Neural cell (in vitro differentiated cells): ENCODE measurements at regions not wholly inside any gene's neighbourhood (a gene's known extent, or its start where the extent isn't known, plus 50 kb on each side); places are given as distances from the start of the nearest gene placed in this dataset.

ENCODE experiments used
- H2AFZ ChIP-seq: fragments of 200-600, 300-800 bp; sonication (generic), shearing (Covaris generic); 2 replicates; pipeline ENCODE4 v1.6.0; 2014; ENCODE audit warnings: low read depth, mild to moderate bottlenecking, antibody characterized with exemption, low read length, moderate library complexity
- H3F3A ChIP-seq: fragments of 200-600 bp; shearing (Covaris generic); 2 replicates; pipeline ENCODE4 v1.6.1; 2016; ENCODE audit warnings: mild to moderate bottlenecking, moderate library complexity, mixed read lengths, antibody characterized with exemption, low read length; ENCODE audit not compliant: insufficient read depth, poor library complexity, severe bottlenecking
- H3K27ac ChIP-seq: fragments of 200-600, 300-800 bp; sonication (generic), shearing (Covaris generic); 2 replicates; pipeline ENCODE4 v1.5.1; 2014; ENCODE audit warnings: mild to moderate bottlenecking, low read length, moderate library complexity
- H3K27me3 ChIP-seq: fragments of 300-800, 200-600 bp; sonication (generic), shearing (Covaris generic); 2 replicates; pipeline ENCODE4 v1.6.0; 2014; ENCODE audit warnings: mild to moderate bottlenecking, low read depth, low read length, moderate library complexity; ENCODE audit not compliant: insufficient read depth
- H3K36me3 ChIP-seq: fragments of 300-800, 200-600 bp; sonication (generic), shearing (Covaris generic); 2 replicates; pipeline ENCODE4 v1.5.1; 2014; ENCODE audit warnings: mild to moderate bottlenecking, antibody characterized with exemption, low read length, moderate library complexity; ENCODE audit not compliant: insufficient read depth
- H3K4me2 ChIP-seq: fragments of 300-800, 200-600 bp; sonication (generic), shearing (Covaris generic); 2 replicates; pipeline ENCODE4 v1.6.0; 2014; ENCODE audit warnings: mild to moderate bottlenecking, low read length
- H3K4me3 ChIP-seq: fragments of 300-800, 200-600 bp; sonication (generic), shearing (Covaris generic); 2 replicates; pipeline ENCODE4 v1.5.1; 2014; ENCODE audit warnings: mild to moderate bottlenecking, low read length, moderate library complexity
- H3K79me2 ChIP-seq: fragments of 200-600 bp; shearing (Covaris generic); replicated peaks from 2 replicates; pipeline ENCODE4 v1.6.0; 2014; ENCODE audit warnings: mild to moderate bottlenecking, low read length, moderate library complexity; ENCODE audit not compliant: insufficient read depth
- H3K9ac ChIP-seq: fragments of 300-800, 200-600 bp; sonication (generic), shearing (Covaris generic); 2 replicates; pipeline ENCODE4 v1.6.1; 2016; ENCODE audit warnings: mild to moderate bottlenecking, low read length, mixed read lengths
- H3K9me2 ChIP-seq: fragments of 200-600 bp; shearing (Covaris generic); 2 replicates; pipeline ENCODE4 v1.6.1; 2016; ENCODE audit warnings: mild to moderate bottlenecking, low read length, mixed read lengths; ENCODE audit not compliant: insufficient read depth
- H3K9me3 ChIP-seq: fragments of 200-600, 300-800 bp; sonication (generic), shearing (Covaris generic); 2 replicates; pipeline ENCODE4 v1.6.1; 2016; ENCODE audit warnings: mild to moderate bottlenecking, mixed run types, low read length, moderate library complexity, mixed read lengths
- H4K20me1 ChIP-seq: fragments of 200-600 bp; shearing (Covaris generic); 2 replicates; pipeline ENCODE4 v1.6.1; 2016; ENCODE audit warnings: mild to moderate bottlenecking, mixed run types; ENCODE audit not compliant: insufficient read depth
- EP300 ChIP-seq: fragments of 450-650 bp; conservative IDR thresholded peaks from 2 replicates; pipeline ENCODE4 v1.6.1; 2014; ENCODE audit warnings: antibody characterized with exemption, mild to moderate bottlenecking, moderate library complexity; ENCODE audit not compliant: poor library complexity, severe bottlenecking
- EZH2 ChIP-seq: fragments of 200-600, 300-800 bp; shearing (Covaris generic), sonication (generic); IDR thresholded peaks from 2 replicates; pipeline ENCODE4 v1.6.1; 2014; ENCODE audit warnings: antibody characterized with exemption, low read length, borderline replicate concordance, mild to moderate bottlenecking; ENCODE audit not compliant: insufficient read depth, poor library complexity, severe bottlenecking
- MXI1 ChIP-seq: fragments of 450-650 bp; conservative IDR thresholded peaks from 2 replicates; pipeline ENCODE4 v1.6.1; 2014; ENCODE audit warnings: antibody characterized with exemption, mild to moderate bottlenecking; ENCODE audit not compliant: poor library complexity, severe bottlenecking
- POLR2AphosphoS5 ChIP-seq: IDR thresholded peaks from 2 replicates; pipeline ENCODE4 v1.6.1; 2012
- RAD21 ChIP-seq: fragments of 450-650 bp; conservative IDR thresholded peaks from 2 replicates; pipeline ENCODE4 v1.6.1; 2014; ENCODE audit warnings: antibody characterized with exemption, mild to moderate bottlenecking, moderate library complexity
- SMC3 ChIP-seq: fragments of 450-650 bp; conservative IDR thresholded peaks from 2 replicates; pipeline ENCODE4 v1.6.1; 2014; ENCODE audit warnings: antibody characterized with exemption, mild to moderate bottlenecking, moderate library complexity; ENCODE audit not compliant: poor library complexity
- TAF1 ChIP-seq: IDR thresholded peaks from 2 replicates; pipeline ENCODE4 v1.6.1; 2012; ENCODE audit warnings: low read depth
- TF ChIP-seq, protein P1 (sequence below): fragments of 450-650 bp; IDR thresholded peaks from 2 replicates; pipeline ENCODE4 v1.5.1; 2014; ENCODE audit warnings: antibody characterized with exemption, mild to moderate bottlenecking, moderate library complexity; ENCODE audit not compliant: poor library complexity, severe bottlenecking
- TF ChIP-seq, protein P2 (sequence below): IDR thresholded peaks from 2 replicates; pipeline ENCODE4 v1.6.1; 2012; ENCODE audit warnings: borderline replicate concordance

DNA sequence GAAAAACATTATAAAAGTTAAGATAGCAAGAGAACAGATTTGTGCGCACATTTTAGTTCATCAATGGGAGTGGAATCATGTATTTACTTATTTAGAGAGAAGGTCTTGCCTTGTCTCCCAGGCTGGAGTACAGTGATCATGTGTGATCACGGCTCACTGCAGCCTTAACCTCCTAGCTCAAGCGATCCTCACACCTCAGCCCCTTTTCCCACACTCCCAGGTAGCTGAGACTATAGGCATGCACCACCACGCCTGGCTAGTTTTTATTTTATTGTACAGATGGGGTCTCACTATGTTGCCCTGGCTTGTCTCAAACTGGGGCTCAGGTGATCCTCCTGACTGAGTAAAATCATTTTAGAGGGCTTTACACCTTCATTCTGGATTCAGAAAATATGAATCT, 72.3 kb upstream of the ADGRF1 start:
- Histone ChIP-seq H3K36me3 (no peaks in the 10 kb centered on the region), H2AFZ (no peak overlapping the region), H3K79me2 (no peaks in the 10 kb centered on the region), H3K4me2 (no peak overlapping the region), H3K9me2 (no peaks in the 10 kb centered on the region), H4K20me1 (no peaks in the 10 kb centered on the region), H3F3A (no peaks in the 10 kb centered on the region), H3K27me3 (no peaks in the 10 kb centered on the region), H3K9me3 (no peaks in the 10 kb centered on the region), H3K4me3 (no peak overlapping the region), H3K27ac (no peak overlapping the region), H3K9ac (no peak overlapping the region)
- TF ChIP-seq MXI1 (no peak), POLR2AphosphoS5 (no peak), SMC3 (no peak), EZH2 (no peak), EP300 (no peak)

DNA sequence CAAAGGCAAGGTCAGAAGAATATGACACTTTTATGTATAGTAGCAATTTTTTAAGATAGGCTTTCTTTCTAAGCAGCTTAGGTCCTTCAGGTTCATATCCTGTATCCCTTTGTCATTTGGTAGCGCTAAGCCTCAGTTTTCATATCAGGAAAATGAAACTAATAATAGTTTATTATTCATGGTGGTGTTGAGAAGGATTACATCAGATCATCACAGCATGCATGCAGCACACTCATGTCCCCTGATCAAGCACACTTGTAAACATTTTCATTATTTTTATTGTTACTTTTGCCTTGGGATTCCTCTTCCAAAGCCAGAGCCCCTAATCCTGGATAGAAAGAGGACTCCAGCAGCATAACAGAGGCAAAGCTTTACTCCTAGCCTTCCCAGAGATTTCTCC, 70.2 kb upstream of the ADGRF1 start:
- Histone ChIP-seq H3K27ac (no peak overlapping the region), H3F3A (no peaks in the 10 kb centered on the region), H3K9ac (no peak overlapping the region), H3K4me3 (no peak overlapping the region), H3K4me2 (no peak overlapping the region), H3K9me2 (no peaks in the 10 kb centered on the region), H3K79me2 (no peaks in the 10 kb centered on the region), H4K20me1 (no peaks in the 10 kb centered on the region), H3K36me3 (no peaks in the 10 kb centered on the region), H3K27me3 (no peaks in the 10 kb centered on the region), H3K9me3 (no peaks in the 10 kb centered on the region), H2AFZ (no peak overlapping the region)
- TF ChIP-seq SMC3 (no peak), TAF1 (no peak), EZH2 (no peak), EP300 (no peak), MXI1 (no peak), POLR2AphosphoS5 (no peak), RAD21 (no peak)
- TF ChIP-seq, protein P1, sequence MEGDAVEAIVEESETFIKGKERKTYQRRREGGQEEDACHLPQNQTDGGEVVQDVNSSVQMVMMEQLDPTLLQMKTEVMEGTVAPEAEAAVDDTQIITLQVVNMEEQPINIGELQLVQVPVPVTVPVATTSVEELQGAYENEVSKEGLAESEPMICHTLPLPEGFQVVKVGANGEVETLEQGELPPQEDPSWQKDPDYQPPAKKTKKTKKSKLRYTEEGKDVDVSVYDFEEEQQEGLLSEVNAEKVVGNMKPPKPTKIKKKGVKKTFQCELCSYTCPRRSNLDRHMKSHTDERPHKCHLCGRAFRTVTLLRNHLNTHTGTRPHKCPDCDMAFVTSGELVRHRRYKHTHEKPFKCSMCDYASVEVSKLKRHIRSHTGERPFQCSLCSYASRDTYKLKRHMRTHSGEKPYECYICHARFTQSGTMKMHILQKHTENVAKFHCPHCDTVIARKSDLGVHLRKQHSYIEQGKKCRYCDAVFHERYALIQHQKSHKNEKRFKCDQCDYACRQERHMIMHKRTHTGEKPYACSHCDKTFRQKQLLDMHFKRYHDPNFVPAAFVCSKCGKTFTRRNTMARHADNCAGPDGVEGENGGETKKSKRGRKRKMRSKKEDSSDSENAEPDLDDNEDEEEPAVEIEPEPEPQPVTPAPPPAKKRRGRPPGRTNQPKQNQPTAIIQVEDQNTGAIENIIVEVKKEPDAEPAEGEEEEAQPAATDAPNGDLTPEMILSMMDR, result no peak
- TF ChIP-seq, protein P2, sequence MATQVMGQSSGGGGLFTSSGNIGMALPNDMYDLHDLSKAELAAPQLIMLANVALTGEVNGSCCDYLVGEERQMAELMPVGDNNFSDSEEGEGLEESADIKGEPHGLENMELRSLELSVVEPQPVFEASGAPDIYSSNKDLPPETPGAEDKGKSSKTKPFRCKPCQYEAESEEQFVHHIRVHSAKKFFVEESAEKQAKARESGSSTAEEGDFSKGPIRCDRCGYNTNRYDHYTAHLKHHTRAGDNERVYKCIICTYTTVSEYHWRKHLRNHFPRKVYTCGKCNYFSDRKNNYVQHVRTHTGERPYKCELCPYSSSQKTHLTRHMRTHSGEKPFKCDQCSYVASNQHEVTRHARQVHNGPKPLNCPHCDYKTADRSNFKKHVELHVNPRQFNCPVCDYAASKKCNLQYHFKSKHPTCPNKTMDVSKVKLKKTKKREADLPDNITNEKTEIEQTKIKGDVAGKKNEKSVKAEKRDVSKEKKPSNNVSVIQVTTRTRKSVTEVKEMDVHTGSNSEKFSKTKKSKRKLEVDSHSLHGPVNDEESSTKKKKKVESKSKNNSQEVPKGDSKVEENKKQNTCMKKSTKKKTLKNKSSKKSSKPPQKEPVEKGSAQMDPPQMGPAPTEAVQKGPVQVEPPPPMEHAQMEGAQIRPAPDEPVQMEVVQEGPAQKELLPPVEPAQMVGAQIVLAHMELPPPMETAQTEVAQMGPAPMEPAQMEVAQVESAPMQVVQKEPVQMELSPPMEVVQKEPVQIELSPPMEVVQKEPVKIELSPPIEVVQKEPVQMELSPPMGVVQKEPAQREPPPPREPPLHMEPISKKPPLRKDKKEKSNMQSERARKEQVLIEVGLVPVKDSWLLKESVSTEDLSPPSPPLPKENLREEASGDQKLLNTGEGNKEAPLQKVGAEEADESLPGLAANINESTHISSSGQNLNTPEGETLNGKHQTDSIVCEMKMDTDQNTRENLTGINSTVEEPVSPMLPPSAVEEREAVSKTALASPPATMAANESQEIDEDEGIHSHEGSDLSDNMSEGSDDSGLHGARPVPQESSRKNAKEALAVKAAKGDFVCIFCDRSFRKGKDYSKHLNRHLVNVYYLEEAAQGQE, result no peak
